DOHH2 (cell line): ENCODE measurements at regions not wholly inside any gene's neighbourhood (a gene's known extent, or its start where the extent isn't known, plus 50 kb on each side); places are given as distances from the start of the nearest gene placed in this dataset.
"Not testable (repeated sequence)": the region's sequence is repeated elsewhere in the genome, so short reads cannot be mapped to it uniquely, and the experiment has no call there.

Experiments used
- CTCF ChIP-seq: fragments of 200-600 bp; sonication (generic); IDR thresholded peaks from one replicate; pipeline ENCODE4 v1.5.1; 2014; ENCODE audit warnings: antibody characterized with exemption, mild to moderate bottlenecking, low read depth, low read length; ENCODE audit not compliant: poor library complexity, severe bottlenecking
- EZH2phosphoT487 ChIP-seq: fragments of 200-600 bp; sonication (generic); IDR thresholded peaks from 2 replicates; pipeline ENCODE4 v1.6.1; 2017; ENCODE audit warnings: borderline replicate concordance, mild to moderate bottlenecking, antibody characterized with exemption, low read length, moderate library complexity, mixed read lengths

- not testable (repeated sequence) for TF ChIP-seq EZH2phosphoT487, CTCF
Measured at GRCh38 chr10:2546894-2547293, 520.5 kb upstream of the PFKP start.
